ENCODE measurements at regions not wholly inside any gene's neighbourhood (a gene's known extent, or its start where the extent isn't known, plus 50 kb on each side); places are given as distances from the start of the nearest gene placed in this dataset.

DNA sequence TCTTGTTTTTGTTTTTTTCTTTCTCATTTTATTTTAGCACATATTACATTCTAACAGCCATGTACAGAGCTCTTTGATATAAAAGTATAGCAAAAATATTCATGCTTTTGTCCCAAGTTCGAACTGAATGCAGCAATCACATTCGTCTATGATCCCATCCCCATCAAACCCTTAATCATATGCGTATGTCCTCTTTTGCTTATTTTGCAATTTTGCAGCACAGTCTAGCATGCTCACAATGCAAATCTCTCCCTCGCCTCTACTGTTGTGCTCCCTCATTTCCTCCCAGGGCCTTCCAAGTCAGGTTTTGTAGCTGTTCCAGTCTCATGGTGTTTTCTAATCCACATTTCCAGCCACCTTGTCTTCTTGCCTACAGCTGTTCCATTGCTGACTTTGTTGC, 144.6 kb upstream of the VEPH1 start:
- Histone ChIP-seq H3K4me3 (no peak overlapping the region), H3K4me1 (no peaks in the 10 kb centered on the region), H3K9me3 (no peaks in the 10 kb centered on the region), H3K36me3 (no peaks in the 10 kb centered on the region), H3K27me3 (no peaks in the 10 kb centered on the region), H3K27ac (no peak overlapping the region)
- no peak for DNase-seq
- TF ChIP-seq, protein P1, sequence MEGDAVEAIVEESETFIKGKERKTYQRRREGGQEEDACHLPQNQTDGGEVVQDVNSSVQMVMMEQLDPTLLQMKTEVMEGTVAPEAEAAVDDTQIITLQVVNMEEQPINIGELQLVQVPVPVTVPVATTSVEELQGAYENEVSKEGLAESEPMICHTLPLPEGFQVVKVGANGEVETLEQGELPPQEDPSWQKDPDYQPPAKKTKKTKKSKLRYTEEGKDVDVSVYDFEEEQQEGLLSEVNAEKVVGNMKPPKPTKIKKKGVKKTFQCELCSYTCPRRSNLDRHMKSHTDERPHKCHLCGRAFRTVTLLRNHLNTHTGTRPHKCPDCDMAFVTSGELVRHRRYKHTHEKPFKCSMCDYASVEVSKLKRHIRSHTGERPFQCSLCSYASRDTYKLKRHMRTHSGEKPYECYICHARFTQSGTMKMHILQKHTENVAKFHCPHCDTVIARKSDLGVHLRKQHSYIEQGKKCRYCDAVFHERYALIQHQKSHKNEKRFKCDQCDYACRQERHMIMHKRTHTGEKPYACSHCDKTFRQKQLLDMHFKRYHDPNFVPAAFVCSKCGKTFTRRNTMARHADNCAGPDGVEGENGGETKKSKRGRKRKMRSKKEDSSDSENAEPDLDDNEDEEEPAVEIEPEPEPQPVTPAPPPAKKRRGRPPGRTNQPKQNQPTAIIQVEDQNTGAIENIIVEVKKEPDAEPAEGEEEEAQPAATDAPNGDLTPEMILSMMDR (IDR thresholded peaks at IDR 0.05): no peak
- TF ChIP-seq POLR2A (IDR thresholded peaks at IDR 0.05): no peak
- intact Hi-C loops (cut with DNase I): no loop called here
- WGBS, 2 donors: 73 to 85% methylated on average over 4 of the region's 4 CpGs

DNA sequence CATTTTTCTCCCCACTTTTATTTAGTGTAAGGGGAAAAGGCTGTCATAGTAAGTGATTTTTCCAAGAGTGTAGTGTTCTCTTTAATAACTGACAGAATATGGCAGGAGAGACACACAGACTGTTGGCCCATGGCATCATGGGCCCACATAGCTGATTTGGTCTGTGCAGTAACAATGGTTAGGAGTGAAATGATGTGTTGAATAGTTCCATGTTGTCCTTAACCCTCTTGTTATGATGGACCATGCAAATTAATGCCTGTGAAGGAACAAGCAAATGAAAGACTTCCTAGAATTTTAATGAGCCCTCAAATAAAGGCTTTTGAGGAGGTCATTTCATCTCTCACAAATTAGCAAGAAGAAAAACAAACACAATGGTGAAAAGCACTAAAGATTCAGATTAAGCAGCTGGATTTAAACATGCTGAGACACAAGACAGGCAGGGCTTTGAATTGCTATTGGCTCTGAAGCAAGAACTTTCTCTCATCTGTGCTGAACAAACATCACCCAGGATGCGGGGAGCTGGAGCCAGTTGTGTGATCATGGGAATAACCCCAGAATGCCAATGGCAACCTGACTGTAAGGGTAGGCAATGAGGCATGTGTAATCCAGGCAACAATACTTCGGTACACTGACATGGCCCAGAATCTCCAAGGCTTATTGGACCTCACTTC, 136.7 kb upstream of the VEPH1 start:
- Histone ChIP-seq H3K4me1 (no peaks in the 10 kb centered on the region), H3K36me3 (no peaks in the 10 kb centered on the region), H3K9me3 (no peaks in the 10 kb centered on the region), H3K4me3 (no peak overlapping the region), H3K27ac (no peak overlapping the region), H3K27me3 (no peaks in the 10 kb centered on the region)
- DNase-seq: no peak
- WGBS, 2 donors: 36 to 66% methylated on average over 2 of the region's 2 CpGs
- TF ChIP-seq, protein P1 (IDR thresholded peaks at IDR 0.05): no peak
- TF ChIP-seq POLR2A (IDR thresholded peaks at IDR 0.05): no peak
- intact Hi-C loops (cut with DNase I): no loop called here

DNA sequence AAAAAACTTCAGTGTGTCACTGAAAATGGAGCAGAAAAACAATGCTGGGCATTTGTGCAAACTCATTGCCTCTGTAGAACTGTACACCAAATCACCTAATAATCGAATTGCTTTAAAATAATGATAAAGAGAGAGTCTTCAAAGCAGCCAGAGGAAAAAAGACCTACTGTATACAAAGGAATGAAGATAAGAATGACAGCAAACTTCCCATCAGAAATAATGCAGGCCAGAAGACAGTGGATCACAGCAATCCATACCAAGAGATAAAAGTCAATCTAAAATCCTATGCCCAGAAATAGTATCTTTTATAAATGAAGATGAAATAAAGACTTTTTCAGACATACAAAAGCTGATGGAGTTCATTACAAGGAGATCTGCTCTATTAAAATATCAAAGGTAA, 134.7 kb upstream of the VEPH1 start:
- 31 to 62% methylated on average over 1 of the region's 1 CpG for WGBS, 2 donors
- intact Hi-C loops (cut with DNase I): no loop called here

DNA sequence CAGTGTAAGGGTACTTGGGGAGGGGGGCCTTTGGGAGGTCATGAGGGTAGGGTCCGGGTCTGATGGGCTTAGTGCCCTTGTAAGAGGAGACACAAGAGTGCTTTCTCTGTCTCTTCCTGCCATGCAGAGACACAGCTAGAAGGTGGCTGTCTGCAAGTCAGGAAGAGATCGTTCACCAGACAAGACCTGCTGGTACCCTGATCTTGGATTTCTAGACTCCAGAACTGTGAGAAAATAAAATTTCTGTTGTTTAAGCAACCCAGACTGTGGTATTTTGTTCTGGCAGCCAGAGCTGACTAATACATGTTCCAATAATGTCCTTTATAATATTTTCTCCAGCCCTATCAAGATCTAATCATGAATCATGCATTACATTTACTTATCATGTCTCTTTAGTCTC, 130.0 kb upstream of the VEPH1 start:
- TF ChIP-seq POLR2A (IDR thresholded peaks at IDR 0.05): no peak
- TF ChIP-seq, protein P1 (IDR thresholded peaks at IDR 0.05): no peak
- Histone ChIP-seq H3K4me1 (no peaks in the 10 kb centered on the region), H3K36me3 (no peaks in the 10 kb centered on the region), H3K27me3 (peaks cover 0 to 29% (median 0%) of the 10 kb centered on the region in 4 donors), H3K4me3 (no peak overlapping the region), H3K27ac (no peak overlapping the region), H3K9me3 (no peaks in the 10 kb centered on the region)
- DNase-seq: no peak
- 73 to 88% methylated on average over 2 of the region's 2 CpGs for WGBS, 2 donors
- intact Hi-C loops (cut with DNase I): no loop called here

More for the DNA sequence above, 134.7 kb upstream of the VEPH1 start:
- H3K27ac ChIP-seq: no peak overlapping the region
- H3K9me3 ChIP-seq: no peaks in the 10 kb centered on the region
- no peaks in the 10 kb centered on the region for H3K4me1 ChIP-seq
- no peak for TF ChIP-seq POLR2A (IDR thresholded peaks at IDR 0.05)
- TF ChIP-seq, protein P1 (IDR thresholded peaks at IDR 0.05): no peak
- no peak overlapping the region for H3K4me3 ChIP-seq
- H3K27me3 ChIP-seq: no peaks in the 10 kb centered on the region
- no peak for DNase-seq
- no peaks in the 10 kb centered on the region for H3K36me3 ChIP-seq

DNA sequence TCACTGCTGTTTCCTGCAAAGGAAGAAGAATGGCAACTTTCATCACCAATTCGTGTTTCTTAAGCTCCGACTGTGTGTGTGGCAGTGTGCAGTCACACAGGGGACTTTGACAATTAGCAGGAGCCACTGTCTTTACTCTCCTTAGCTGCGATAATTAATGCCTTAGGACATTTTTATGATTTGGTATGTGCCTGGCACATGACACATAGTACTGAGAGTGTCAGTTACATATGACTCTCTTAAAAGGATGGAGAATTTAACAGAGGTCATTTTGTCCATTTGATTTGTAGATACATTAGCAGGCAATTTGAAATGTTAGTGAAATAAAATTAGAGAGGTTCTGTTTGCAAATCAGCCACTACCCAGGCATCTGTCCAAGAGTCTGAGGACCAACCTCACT, 128.9 kb upstream of the VEPH1 start:
- no peak for DNase-seq

More for the DNA sequence above, 128.9 kb upstream of the VEPH1 start:
- TF ChIP-seq POLR2A (IDR thresholded peaks at IDR 0.05): no peak
- TF ChIP-seq, protein P1 (IDR thresholded peaks at IDR 0.05): no peak
- Histone ChIP-seq H3K27me3 (peaks cover 0 to 29% (median 0%) of the 10 kb centered on the region in 4 donors), H3K4me3 (no peak overlapping the region), H3K9me3 (no peaks in the 10 kb centered on the region), H3K4me1 (no peaks in the 10 kb centered on the region), H3K36me3 (no peaks in the 10 kb centered on the region), H3K27ac (no peak overlapping the region)
- intact Hi-C loops (cut with DNase I): no loop called here
- 39 to 46% methylated on average over 3 of the region's 3 CpGs for WGBS, 2 donors
